Neuronal stem cell (in vitro differentiated cells): ENCODE measurements at regions not wholly inside any gene's neighbourhood (a gene's known extent, or its start where the extent isn't known, plus 50 kb on each side); places are given as distances from the start of the nearest gene placed in this dataset.
A peak's percentile ranks its signal among the peaks of the same experiment; 100 is the strongest.
"Not testable (repeated sequence)": the region's sequence is repeated elsewhere in the genome, so short reads cannot be mapped to it uniquely, and the experiment has no call there.

Source experiments
- DNase-seq: peaks from one replicate; pipeline ENCODE4 v3.0.0-alpha.2; 2013; ENCODE audit warnings: low spot score
- H2AFZ ChIP-seq: one replicate; pipeline ENCODE4 v1.6.1; 2013; ENCODE audit warnings: mild to moderate bottlenecking, low read length, inconsistent platforms
- H2AK5ac ChIP-seq: 2 replicates; pipeline ENCODE4 v1.6.1; 2013; ENCODE audit warnings: low read depth, mild to moderate bottlenecking, inconsistent platforms, low read length, moderate library complexity, mixed read lengths
- H2BK120ac ChIP-seq: 2 replicates; pipeline ENCODE4 v1.6.1; 2013; ENCODE audit warnings: low read depth, mild to moderate bottlenecking, inconsistent platforms, low read length, moderate library complexity, mixed read lengths
- H2BK12ac ChIP-seq: one replicate; pipeline ENCODE4 v1.6.1; 2013; ENCODE audit warnings: low read length, inconsistent platforms
- H2BK15ac ChIP-seq: 2 replicates; pipeline ENCODE4 v1.6.1; 2013; ENCODE audit warnings: mild to moderate bottlenecking, low read length, inconsistent platforms, mixed read lengths
- H2BK5ac ChIP-seq: one replicate; pipeline ENCODE4 v1.6.1; 2013; ENCODE audit warnings: inconsistent platforms, mild to moderate bottlenecking, low read length, moderate library complexity
- H3K14ac ChIP-seq: one replicate; pipeline ENCODE4 v1.6.1; 2013; ENCODE audit warnings: low read length, inconsistent platforms
- H3K18ac ChIP-seq: 2 replicates; pipeline ENCODE4 v1.6.1; 2013; ENCODE audit warnings: low read length, inconsistent platforms
- H3K23ac ChIP-seq: 2 replicates; pipeline ENCODE4 v1.6.1; 2013; ENCODE audit warnings: low read depth, mild to moderate bottlenecking, mixed read lengths, low read length, inconsistent platforms; ENCODE audit not compliant: poor library complexity
- H3K27ac ChIP-seq: replicated peaks from 3 replicates; pipeline ENCODE4 v1.5.1; 2013; ENCODE audit warnings: low read length, inconsistent platforms
- H3K27me3 ChIP-seq, 3 experiments: 2 replicates each; pipeline ENCODE4 v1.6.1; 2013; ENCODE audit warnings: low read length in 3 of 3, mild to moderate bottlenecking in 2 of 3, inconsistent platforms in 1 of 3, low read depth in 1 of 3, mixed read lengths in 1 of 3, moderate library complexity in 1 of 3; ENCODE audit not compliant: control insufficient read depth in 3 of 3, insufficient read depth in 3 of 3
- H3K36me3 ChIP-seq, 2 donors: replicated peaks in 1 of 2; 2 replicates each; pipeline ENCODE4 v1.6.1; 2013; ENCODE audit warnings: low read length in 2 of 2; ENCODE audit not compliant: control insufficient read depth in 2 of 2, insufficient read depth in 2 of 2
- H3K4ac ChIP-seq: 2 replicates; pipeline ENCODE4 v1.6.1; 2013; ENCODE audit warnings: inconsistent platforms, mild to moderate bottlenecking, low read length, moderate library complexity
- H3K4me1 ChIP-seq, 2 donors: 1 replicate in 1 of 2; 2 replicates in 1 of 2; pipeline ENCODE4 v1.6.1; 2013; ENCODE audit warnings: low read length in 2 of 2, low read depth in 1 of 2; ENCODE audit not compliant: control insufficient read depth in 2 of 2, insufficient read depth in 1 of 2
- H3K4me2 ChIP-seq: one replicate; pipeline ENCODE4 v1.6.1; 2013; ENCODE audit warnings: mild to moderate bottlenecking, low read length, inconsistent platforms; ENCODE audit not compliant: insufficient read depth, poor library complexity, severe bottlenecking
- H3K4me3 ChIP-seq, 2 donors: 2 replicates each; pipeline ENCODE4 v1.5.1; 2013; ENCODE audit warnings: low read length in 2 of 2, mild to moderate bottlenecking in 2 of 2, inconsistent platforms in 1 of 2, moderate library complexity in 1 of 2
- H3K79me1 ChIP-seq: one replicate; pipeline ENCODE4 v1.6.1; 2013; ENCODE audit warnings: low read depth, mild to moderate bottlenecking, inconsistent platforms, low read length, moderate library complexity
- H3K9ac ChIP-seq: one replicate; pipeline ENCODE4 v1.6.1; 2013; ENCODE audit warnings: mild to moderate bottlenecking, low read depth, low read length, inconsistent platforms; ENCODE audit not compliant: poor library complexity
- H3K9me3 ChIP-seq, 2 donors: replicated peaks in 1 of 2; 2 replicates each; pipeline versions ENCODE3 to v1.6.1; 2013; ENCODE audit warnings: low read length in 2 of 2, mild to moderate bottlenecking in 2 of 2, inconsistent platforms in 1 of 2, low read depth in 1 of 2, mixed read lengths in 1 of 2, moderate library complexity in 1 of 2; ENCODE audit not compliant: control insufficient read depth in 2 of 2, insufficient read depth in 1 of 2
- H4K8ac ChIP-seq: one replicate; pipeline ENCODE4 v1.6.1; 2013; ENCODE audit warnings: low read depth, mild to moderate bottlenecking, inconsistent platforms, low read length, moderate library complexity
- H4K91ac ChIP-seq: one replicate; pipeline ENCODE4 v1.6.1; 2013; ENCODE audit warnings: low read length, low read depth, mild to moderate bottlenecking, inconsistent platforms; ENCODE audit not compliant: poor library complexity
- WGBS, 2 donors: extraction: QIAGEN DNeasy Blood & Tissue Kit; methylation state at CpG; one replicate each; pipeline ENCODE4 v1.1.7; 2013; ENCODE audit warnings: missing lambda C conversion rate in 2 of 2, mixed read lengths in 1 of 2; ENCODE audit not compliant: insufficient read length in 2 of 2, insufficient replicate concordance in 1 of 2; ENCODE audit errors: extremely low coverage in 2 of 2; 5-methylcytosine and 5-hydroxymethylcytosine counted together

- Histone ChIP-seq H3K23ac (peak overlapping the region; percentile 93), H3K9me3 (no peaks in the 10 kb centered on the region), H2AFZ (no peak overlapping the region), H2BK120ac (peak overlapping the region; percentile 67), H2AK5ac (no peak overlapping the region), H2BK5ac (no peak overlapping the region), H3K4me3 (peak overlapping the region in 1 of 2 donors; percentile 33), H3K27ac (no peak overlapping the region), H3K36me3 (no peaks in the 10 kb centered on the region), H3K27me3 (peaks cover 0 to 4% (median 0%) of the 10 kb centered on the region in 3 experiments), H3K4ac (no peak overlapping the region), H3K4me2 (no peak overlapping the region), H3K18ac (peak overlapping the region; percentile 28), H2BK12ac (peak overlapping the region; percentile 73), H3K79me1 (no peaks in the 10 kb centered on the region), H4K91ac (peak overlapping the region; percentile 24), H2BK15ac (no peak overlapping the region), H3K9ac (peak overlapping the region; percentile 60), H3K4me1 (peaks cover 0 to 2% of the 10 kb centered on the region in 2 donors), H4K8ac (no peak overlapping the region), H3K14ac (peak overlapping the region; percentile 82)
- no peak for DNase-seq
- no CpG with 5 or more reads among the region's 15 CpGs for WGBS, 2 donors
Measured at GRCh38 chr20:57770852-57771720, 61.3 kb upstream of the PMEPA1 start.

GRCh38 chr20:57770401-57770800 lies 60.6 kb upstream of the PMEPA1 start:
- H2AFZ ChIP-seq, H2BK15ac ChIP-seq, H3K4me2 ChIP-seq, H3K14ac ChIP-seq, H3K79me1 ChIP-seq, H3K4ac ChIP-seq, H3K23ac ChIP-seq, H3K4me1 ChIP-seq, H3K18ac ChIP-seq, H4K91ac ChIP-seq, H3K27ac ChIP-seq, H3K4me3 ChIP-seq, H3K27me3 ChIP-seq, H2AK5ac ChIP-seq, H4K8ac ChIP-seq, DNase-seq, H3K9me3 ChIP-seq, H3K9ac ChIP-seq, H2BK5ac ChIP-seq, H3K36me3 ChIP-seq, H2BK12ac ChIP-seq, H2BK120ac ChIP-seq: not testable (repeated sequence)
- no CpG with 5 or more reads among the region's 8 CpGs for WGBS, 2 donors

- Histone ChIP-seq H3K23ac (no peak overlapping the region), H3K36me3 (no peaks in the 10 kb centered on the region), H3K18ac (no peak overlapping the region), H2AK5ac (no peak overlapping the region), H3K9ac (no peak overlapping the region), H2BK120ac (no peak overlapping the region), H2BK5ac (no peak overlapping the region), H4K8ac (no peak overlapping the region), H2BK12ac (no peak overlapping the region), H3K14ac (no peak overlapping the region), H2BK15ac (no peak overlapping the region), H3K9me3 (no peaks in the 10 kb centered on the region), H3K27ac (no peak overlapping the region), H3K27me3 (no peaks in the 10 kb centered on the region), H3K4me2 (no peak overlapping the region), H3K4me1 (peaks cover 0 to 2% of the 10 kb centered on the region in 2 donors), H3K4ac (no peak overlapping the region), H3K79me1 (no peaks in the 10 kb centered on the region), H4K91ac (no peak overlapping the region), H2AFZ (no peak overlapping the region), H3K4me3 (no peak overlapping the region)
- DNase-seq: no peak
- WGBS, 2 donors: no CpG with 5 or more reads among the region's 5 CpGs
Measured at GRCh38 chr20:57769756-57770155, 59.9 kb upstream of the PMEPA1 start.

GRCh38 chr20:57768519-57768918 lies 58.7 kb upstream of the PMEPA1 start:
- H4K91ac ChIP-seq: no peak overlapping the region
- no peak overlapping the region for H3K18ac ChIP-seq
- no peak overlapping the region for H2BK15ac ChIP-seq
- H3K27ac ChIP-seq: no peak overlapping the region
- H2BK12ac ChIP-seq: no peak overlapping the region
- H2AFZ ChIP-seq: no peak overlapping the region
- H3K9me3 ChIP-seq: no peaks in the 10 kb centered on the region
- no peak overlapping the region for H4K8ac ChIP-seq
- H3K9ac ChIP-seq: no peak overlapping the region
- H3K27me3 ChIP-seq: no peaks in the 10 kb centered on the region
- peaks cover 0 to 2% of the 10 kb centered on the region in 2 donors for H3K4me1 ChIP-seq
- no peak overlapping the region for H3K14ac ChIP-seq
- H2AK5ac ChIP-seq: no peak overlapping the region
- H3K23ac ChIP-seq: no peak overlapping the region
- H2BK5ac ChIP-seq: no peak overlapping the region
- no peaks in the 10 kb centered on the region for H3K36me3 ChIP-seq
- H3K79me1 ChIP-seq: no peaks in the 10 kb centered on the region
- no peak overlapping the region for H2BK120ac ChIP-seq
- no peak for DNase-seq
- WGBS, 2 donors: no CpG with 5 or more reads among the region's 1 CpG
- H3K4me3 ChIP-seq: no peak overlapping the region
- H3K4ac ChIP-seq: no peak overlapping the region
- no peak overlapping the region for H3K4me2 ChIP-seq
